ENCODE measurements at regions not wholly inside any gene's neighbourhood (a gene's known extent, or its start where the extent isn't known, plus 50 kb on each side); places are given as distances from the start of the nearest gene placed in this dataset.
"Not testable (repeated sequence)": the region's sequence is repeated elsewhere in the genome, so short reads cannot be mapped to it uniquely, and the experiment has no call there.

GRCh38 chr7:86991771-86992191, 67.7 kb downstream of the ELAPOR2 start:
- peaks cover 0 to 14% (median 0%) of the 10 kb centered on the region in 11 donors for H3K9me3 ChIP-seq
- no peak for TF ChIP-seq CTCF (IDR thresholded peaks at IDR 0.05)
- H3K36me3 ChIP-seq: no peaks in the 10 kb centered on the region
- H3K27ac ChIP-seq: no peak overlapping the region
- DNase-seq (no peak), ATAC-seq (no peak)
- intact Hi-C loops (cut with DNase I): no loop called here
- no peak overlapping the region for H3K4me3 ChIP-seq
- no peaks in the 10 kb centered on the region for H3K27me3 ChIP-seq
- H3K4me1 ChIP-seq: peaks cover 0 to 9% (median 0%) of the 10 kb centered on the region in 9 donors

GRCh38 chr7:86991093-86991769, 68.2 kb downstream of the ELAPOR2 start:
- TF ChIP-seq CTCF (IDR thresholded peaks at IDR 0.05): no peak
- no peak overlapping the region for H3K4me3 ChIP-seq
- intact Hi-C loops (cut with DNase I): no loop called here

GRCh38 chr7:86989407-86989806, 70.0 kb downstream of the ELAPOR2 start:
- Histone ChIP-seq H3K27me3 (no peaks in the 10 kb centered on the region), H3K36me3 (no peaks in the 10 kb centered on the region), H3K9me3 (peaks cover 0 to 30% (median 5%) of the 10 kb centered on the region in 11 donors), H3K27ac (no peak overlapping the region), H3K4me3 (no peak overlapping the region), H3K4me1 (peaks cover 0 to 9% (median 0%) of the 10 kb centered on the region in 9 donors)
- WGBS, 2 donors: 92 to 93% methylated on average over 8 of the region's 8 CpGs
- ATAC-seq (no peak), DNase-seq (no peak)
- intact Hi-C loops (cut with DNase I): no loop called here
- no peak for TF ChIP-seq CTCF (IDR thresholded peaks at IDR 0.05)

More at GRCh38 chr7:86991093-86991769, 68.2 kb downstream of the ELAPOR2 start:
- no peaks in the 10 kb centered on the region for H3K36me3 ChIP-seq
- no peak overlapping the region for H3K27ac ChIP-seq
- ATAC-seq (no peak), DNase-seq (no peak)
- H3K4me1 ChIP-seq: peaks cover 0 to 9% (median 0%) of the 10 kb centered on the region in 9 donors
- peaks cover 0 to 14% (median 0%) of the 10 kb centered on the region in 11 donors for H3K9me3 ChIP-seq
- no peaks in the 10 kb centered on the region for H3K27me3 ChIP-seq

GRCh38 chr7:86987834-86988233, 71.6 kb downstream of the ELAPOR2 start:
- WGBS, 2 donors: 93 to 96% methylated on average over 4 of the region's 4 CpGs
- intact Hi-C loops (cut with DNase I); H3K4me1 ChIP-seq; H3K4me3 ChIP-seq; H3K36me3 ChIP-seq; H3K27ac ChIP-seq; ATAC-seq; DNase-seq; H3K27me3 ChIP-seq: not testable (repeated sequence)
- peaks cover 0 to 46% (median 5%) of the 10 kb centered on the region in 11 donors for H3K9me3 ChIP-seq

GRCh38 chr7:86987358-86987757, 72.1 kb downstream of the ELAPOR2 start:
- H3K4me3 ChIP-seq; H3K4me1 ChIP-seq; intact Hi-C loops (cut with DNase I); DNase-seq; H3K27ac ChIP-seq; ATAC-seq; H3K27me3 ChIP-seq; H3K36me3 ChIP-seq: not testable (repeated sequence)
- H3K9me3 ChIP-seq: peaks cover 0 to 49% (median 5%) of the 10 kb centered on the region in 11 donors
- 80 to 92% methylated on average over 2 to 3 of the region's 3 CpGs for WGBS, 2 donors

GRCh38 chr7:86985342-86985741, 74.1 kb downstream of the ELAPOR2 start:
- intact Hi-C loops (cut with DNase I); H3K27me3 ChIP-seq; ATAC-seq; H3K4me1 ChIP-seq; DNase-seq; H3K4me3 ChIP-seq; H3K27ac ChIP-seq; H3K36me3 ChIP-seq: not testable (repeated sequence)
- 86 to 91% methylated on average over 3 of the region's 3 CpGs for WGBS, 2 donors
- peaks cover 0 to 49% (median 5%) of the 10 kb centered on the region in 11 donors for H3K9me3 ChIP-seq

GRCh38 chr7:86983654-86984053, 75.8 kb downstream of the ELAPOR2 start:
- ATAC-seq; H3K36me3 ChIP-seq; H3K4me3 ChIP-seq; intact Hi-C loops (cut with DNase I); H3K4me1 ChIP-seq; H3K27ac ChIP-seq; DNase-seq; H3K27me3 ChIP-seq: not testable (repeated sequence)
- WGBS, 2 donors: 75% methylated on average over 1 of the region's 1 CpG; no CpG with 5 or more reads in 1 of the 2 donors
- peaks cover 0 to 49% (median 5%) of the 10 kb centered on the region in 11 donors for H3K9me3 ChIP-seq

GRCh38 chr7:86981937-86982336, 77.5 kb downstream of the ELAPOR2 start:
- H3K36me3 ChIP-seq; H3K27ac ChIP-seq; H3K4me3 ChIP-seq; H3K27me3 ChIP-seq; DNase-seq; H3K4me1 ChIP-seq; ATAC-seq; intact Hi-C loops (cut with DNase I): not testable (repeated sequence)
- 87 to 92% methylated on average over 9 of the region's 9 CpGs for WGBS, 2 donors
- H3K9me3 ChIP-seq: peaks cover 0 to 35% (median 0%) of the 10 kb centered on the region in 11 donors

All from heart right ventricle (tissue), 16 donors.